ENCODE measurements at regions not wholly inside any gene's neighbourhood (a gene's known extent, or its start where the extent isn't known, plus 50 kb on each side); places are given as distances from the start of the nearest gene placed in this dataset.
"Not testable (repeated sequence)": the region's sequence is repeated elsewhere in the genome, so short reads cannot be mapped to it uniquely, and the experiment has no call there.

GRCh38 chr18:78879072-78879883, 100.3 kb upstream of the SALL3 start:
- DNase-seq: not testable (repeated sequence)

GRCh38 chr18:78882585-78882984, 97.0 kb upstream of the SALL3 start:
- DNase-seq: no peak

- DNase-seq: no peak
Measured at GRCh38 chr18:78883501-78883900, 96.1 kb upstream of the SALL3 start.

- no peak for DNase-seq
Measured at GRCh38 chr18:78884502-78884901, 95.1 kb upstream of the SALL3 start.

GRCh38 chr18:78889250-78889649, 90.4 kb upstream of the SALL3 start:
- DNase-seq: no peak

- DNase-seq: no peak
Measured at GRCh38 chr18:78890388-78890787, 89.2 kb upstream of the SALL3 start.

GRCh38 chr18:78891185-78891762, 88.3 kb upstream of the SALL3 start:
- no peak for DNase-seq

- DNase-seq: no peak
Measured at GRCh38 chr18:78892177-78892576, 87.4 kb upstream of the SALL3 start.

- DNase-seq: no peak
Measured at GRCh38 chr18:78892721-78893120, 86.9 kb upstream of the SALL3 start.

GRCh38 chr18:78893281-78894032, 86.2 kb upstream of the SALL3 start:
- no peak for DNase-seq

- DNase-seq: no peak
Measured at GRCh38 chr18:78894033-78894305, 85.6 kb upstream of the SALL3 start.

GRCh38 chr18:78895207-78896001, 84.2 kb upstream of the SALL3 start:
- DNase-seq: no peak

GRCh38 chr18:78896111-78896905, 83.3 kb upstream of the SALL3 start:
- DNase-seq: no peak

GRCh38 chr18:78898066-78898465, 81.6 kb upstream of the SALL3 start:
- no peak for DNase-seq

- no peak for DNase-seq
Measured at GRCh38 chr18:78898635-78899034, 81.0 kb upstream of the SALL3 start.

GRCh38 chr18:78899241-78899640, 80.4 kb upstream of the SALL3 start:
- DNase-seq: no peak

GRCh38 chr18:78900938-78901909, 78.4 kb upstream of the SALL3 start:
- DNase-seq: no peak

- DNase-seq: no peak
Measured at GRCh38 chr18:78901923-78902794, 77.5 kb upstream of the SALL3 start.

GRCh38 chr18:78902795-78903435, 76.7 kb upstream of the SALL3 start:
- DNase-seq: no peak

Data from hippocampal formation (tissue), 2 donors.